GM18520 (cell line): ENCODE measurements at regions not wholly inside any gene's neighbourhood (a gene's known extent, or its start where the extent isn't known, plus 50 kb on each side); places are given as distances from the start of the nearest gene placed in this dataset.
"Not testable (repeated sequence)": the region's sequence is repeated elsewhere in the genome, so short reads cannot be mapped to it uniquely, and the experiment has no call there.

Source experiments
- ATAC-seq: cut with Tn5 transposase; IDR thresholded peaks from one replicate; pipeline ENCODE4 v1.9.1; 2021; ENCODE audit not compliant: unreplicated experiment

DNA sequence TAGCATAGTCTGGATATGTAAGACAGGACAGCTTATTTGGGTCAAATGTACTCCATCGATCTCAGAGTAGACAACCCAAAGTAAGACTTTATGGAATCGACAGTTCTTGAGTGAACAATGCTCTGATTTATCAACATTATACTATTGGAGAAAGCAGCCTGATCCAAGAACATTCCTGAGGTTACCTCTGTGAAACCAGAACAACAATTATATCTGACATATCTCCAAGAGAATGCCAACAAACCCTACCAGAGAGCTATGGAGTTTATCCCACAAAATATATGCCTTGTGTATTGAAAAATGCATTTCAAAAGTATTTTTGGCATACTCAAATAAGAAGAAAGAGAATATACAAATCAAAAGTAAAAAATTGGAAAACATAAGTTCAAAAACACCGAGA, 1985.9 kb downstream of the EFNA5 start:
- ATAC-seq = no peak

DNA sequence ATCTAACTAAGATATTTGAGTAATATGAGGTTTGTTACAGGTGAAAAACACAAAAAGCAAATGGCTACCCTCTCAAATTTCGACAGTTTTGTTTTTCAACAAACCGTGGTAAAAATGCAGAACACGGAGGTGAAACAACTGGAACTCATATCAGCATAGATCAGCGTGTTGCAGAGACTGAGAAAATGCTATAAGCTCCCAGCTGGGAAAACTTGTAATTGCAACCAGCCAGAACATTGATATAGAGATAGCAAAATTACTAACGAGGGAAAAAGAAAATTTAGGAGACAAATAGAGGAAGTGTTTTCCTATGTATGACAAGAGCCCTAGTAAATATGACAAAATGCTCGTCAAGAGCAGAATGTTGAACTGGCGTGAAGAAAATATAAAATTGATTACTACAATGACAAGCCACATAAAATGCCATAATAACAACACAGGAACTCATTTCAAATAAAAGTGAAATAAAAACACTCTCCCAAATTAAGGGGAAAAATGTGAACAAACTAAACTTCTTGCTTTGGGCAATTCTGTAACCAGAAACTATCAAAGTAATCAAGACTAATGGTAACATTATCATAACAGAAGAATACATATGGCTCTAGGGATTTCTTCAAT, 1989.8 kb downstream of the EFNA5 start:
- no peak for ATAC-seq

DNA sequence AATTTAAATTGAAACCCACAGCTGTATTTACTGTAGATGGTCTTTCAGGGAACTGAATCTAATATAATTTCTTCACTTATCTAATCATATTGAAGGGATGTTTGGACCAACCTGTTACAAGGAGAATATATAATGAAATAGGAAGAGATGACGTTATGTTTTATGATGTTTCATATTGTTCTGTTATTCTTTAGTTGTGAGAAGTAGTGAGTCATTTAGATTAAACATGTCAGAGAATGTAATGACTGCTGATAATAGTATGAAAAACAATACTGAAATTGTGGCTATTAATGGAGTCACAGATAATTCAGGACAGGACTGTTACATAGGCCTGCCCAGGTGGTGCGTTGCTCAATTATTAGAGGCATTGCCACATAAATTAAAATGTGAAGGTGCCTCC, 1993.4 kb downstream of the EFNA5 start:
- no peak for ATAC-seq

DNA sequence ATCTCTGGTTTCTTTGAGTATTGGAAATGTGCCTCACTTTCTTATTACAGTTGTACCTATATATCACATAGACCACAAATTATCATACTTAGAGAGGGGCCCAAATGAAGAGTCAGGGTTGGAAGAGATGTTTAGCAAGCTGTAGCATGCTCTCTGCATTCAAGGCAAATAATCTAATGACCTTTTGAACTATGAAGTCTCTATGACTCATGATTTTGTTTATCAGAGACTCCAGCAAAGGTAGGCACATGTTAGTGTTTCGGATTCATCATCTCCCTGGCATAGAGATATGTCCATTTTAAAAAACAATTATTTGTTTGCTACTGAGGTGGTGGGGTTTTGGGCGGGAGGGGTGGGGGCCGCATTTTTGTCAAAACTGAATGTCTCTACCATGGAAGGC, 2000.1 kb downstream of the EFNA5 start:
- ATAC-seq = no peak

DNA sequence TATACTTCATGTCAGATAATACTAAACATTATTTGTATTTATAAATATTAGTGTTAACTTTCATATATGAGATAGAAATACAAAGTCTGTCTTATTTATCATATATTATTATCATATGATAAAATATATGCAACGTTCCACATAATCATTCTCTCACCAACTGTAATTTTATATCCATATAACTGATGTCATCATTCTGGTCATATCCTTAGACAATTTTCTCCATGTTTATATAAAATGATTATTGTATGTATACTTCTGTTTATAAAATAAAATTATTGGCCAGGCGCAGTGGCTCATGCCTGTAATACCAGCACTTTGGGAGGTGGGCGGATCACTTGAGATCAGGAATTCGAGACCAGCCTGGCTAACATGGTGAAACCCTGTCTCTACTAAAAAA, 2007.1 kb downstream of the EFNA5 start:
- ATAC-seq = no peak

DNA sequence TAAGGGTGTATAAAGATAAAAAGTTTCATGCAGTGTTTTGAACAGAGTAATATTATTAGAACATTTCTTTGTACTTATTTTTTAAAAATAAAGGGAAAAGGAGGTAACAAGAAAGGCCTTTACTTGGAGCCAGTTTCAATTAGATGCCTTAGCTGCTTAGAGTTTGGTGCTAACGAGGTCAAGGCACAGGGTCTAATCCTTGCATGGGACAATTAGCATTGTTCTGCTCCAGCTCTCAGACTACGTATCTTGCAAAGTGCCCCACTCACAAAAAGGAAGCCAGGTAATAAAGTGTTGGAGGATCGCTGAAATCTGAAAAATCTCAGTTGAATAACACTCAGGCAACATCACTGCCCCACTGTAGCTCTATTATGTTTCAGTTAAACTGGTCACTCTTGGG, 2011.3 kb downstream of the EFNA5 start:
- ATAC-seq = no peak

DNA sequence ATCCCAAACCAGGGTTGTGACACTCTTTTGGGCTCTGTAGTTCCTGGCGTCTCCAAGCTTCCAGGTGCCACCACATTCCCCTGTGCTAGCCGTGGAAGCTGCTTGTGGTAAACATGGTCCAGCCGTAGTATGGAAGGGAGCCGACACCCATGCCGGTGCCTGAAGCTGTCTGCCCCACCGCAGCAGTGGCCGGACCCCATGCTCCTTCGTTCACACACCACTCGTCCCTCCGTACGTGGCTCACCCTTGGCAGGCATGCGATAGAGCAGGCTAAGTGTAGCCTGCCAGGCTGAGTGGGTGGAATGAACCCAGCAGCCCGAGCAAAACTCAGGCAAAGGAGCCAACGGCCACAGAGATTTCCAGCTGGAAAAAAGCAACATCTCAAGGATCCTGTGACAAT, 2030.4 kb downstream of the EFNA5 start:
- ATAC-seq = no peak

DNA sequence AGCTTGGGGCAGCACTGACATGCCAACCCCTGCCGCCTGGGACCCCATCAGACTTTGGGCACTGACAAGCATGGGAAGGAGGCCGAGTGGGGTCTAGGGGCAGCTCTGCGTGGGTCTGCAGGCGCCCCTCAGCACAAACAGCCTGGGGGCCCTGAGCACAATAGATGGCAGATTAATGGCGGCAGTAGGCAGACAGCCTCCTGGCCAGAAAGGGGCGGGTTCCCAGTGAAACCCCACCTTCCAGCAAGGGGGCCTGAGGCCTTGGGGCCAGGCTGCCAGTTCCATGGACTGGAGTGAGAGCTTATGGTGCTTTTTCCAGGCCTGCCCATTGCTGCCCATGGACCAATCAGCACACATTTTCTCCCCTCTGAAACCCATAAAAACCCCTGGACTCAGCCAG, 2031.2 kb downstream of the EFNA5 start:
- no peak for ATAC-seq

DNA sequence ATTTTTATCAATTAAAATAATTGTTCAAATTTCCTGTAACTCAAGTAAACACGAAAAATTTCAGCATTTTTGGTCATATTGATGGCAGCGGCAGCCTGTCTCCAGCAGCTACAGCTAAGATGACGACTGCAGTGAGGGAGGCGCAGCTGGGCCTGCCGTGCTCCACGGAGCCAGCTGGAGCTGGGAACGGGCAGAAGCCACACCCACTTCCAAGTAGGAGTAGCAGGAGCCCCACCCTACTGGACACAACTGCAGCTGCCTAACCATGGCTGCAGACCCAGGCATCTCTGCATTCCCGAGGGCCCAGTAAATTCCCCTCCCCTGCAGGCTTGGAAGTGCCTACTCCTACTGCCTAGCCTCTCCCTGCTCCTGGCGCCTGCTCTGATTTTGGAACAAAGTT, 2031.7 kb downstream of the EFNA5 start:
- no peak for ATAC-seq

DNA sequence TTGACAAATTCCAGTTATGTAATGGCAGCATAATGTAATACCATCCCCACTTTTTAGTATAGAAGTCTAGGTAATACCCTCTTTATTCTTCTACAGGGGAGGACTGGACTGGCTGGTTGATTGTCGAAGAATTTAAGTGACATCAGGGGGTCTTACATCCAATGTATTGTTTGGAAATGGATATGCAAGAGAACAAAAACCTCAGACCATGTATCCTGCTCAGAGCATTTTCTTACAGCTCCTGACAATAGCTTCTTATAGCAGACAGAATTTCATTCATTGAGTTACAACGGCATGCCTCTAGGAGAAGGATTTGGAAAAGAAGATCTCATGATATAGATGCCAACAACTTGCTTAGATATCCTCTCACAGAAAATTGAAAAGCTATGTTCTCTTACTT, 2032.3 kb downstream of the EFNA5 start:
- no peak for ATAC-seq

DNA sequence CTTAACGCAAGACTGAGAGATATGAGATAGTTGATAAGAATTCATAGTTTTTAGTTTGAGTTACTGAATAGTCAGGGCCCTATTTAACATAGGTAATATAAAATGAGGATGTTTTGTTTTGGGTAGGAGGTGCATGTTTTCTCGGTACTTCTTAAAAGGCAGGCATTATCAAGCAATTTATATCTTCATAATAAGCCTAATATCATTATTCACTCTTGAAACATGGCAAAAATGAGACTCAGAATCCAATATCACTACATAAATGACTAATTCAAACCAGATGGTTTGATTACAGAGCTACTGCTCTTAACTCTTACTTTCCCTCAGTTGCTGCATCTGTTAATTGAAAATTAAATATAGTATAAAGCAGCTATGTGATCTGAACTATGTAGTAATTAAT, 2038.7 kb downstream of the EFNA5 start:
- no peak for ATAC-seq

DNA sequence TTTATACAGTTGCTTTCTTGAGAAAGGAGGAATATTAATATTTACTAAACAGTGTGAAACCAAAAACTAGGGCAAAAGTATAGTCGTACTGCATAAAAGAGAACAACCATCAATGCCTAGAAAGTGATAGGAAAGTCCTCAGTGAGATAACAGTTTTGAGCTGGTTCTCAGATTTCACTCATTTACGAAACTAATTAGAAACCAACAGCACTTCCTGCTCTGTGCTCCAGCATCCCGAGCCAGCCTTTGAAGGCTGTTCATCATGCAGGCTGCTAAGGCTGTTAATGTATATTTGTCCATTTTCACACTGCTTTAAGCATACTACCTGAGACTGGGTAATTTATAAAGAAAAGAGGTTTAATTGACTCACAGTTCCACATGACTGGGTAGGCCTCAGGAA, 2039.9 kb downstream of the EFNA5 start:
- no peak for ATAC-seq

DNA sequence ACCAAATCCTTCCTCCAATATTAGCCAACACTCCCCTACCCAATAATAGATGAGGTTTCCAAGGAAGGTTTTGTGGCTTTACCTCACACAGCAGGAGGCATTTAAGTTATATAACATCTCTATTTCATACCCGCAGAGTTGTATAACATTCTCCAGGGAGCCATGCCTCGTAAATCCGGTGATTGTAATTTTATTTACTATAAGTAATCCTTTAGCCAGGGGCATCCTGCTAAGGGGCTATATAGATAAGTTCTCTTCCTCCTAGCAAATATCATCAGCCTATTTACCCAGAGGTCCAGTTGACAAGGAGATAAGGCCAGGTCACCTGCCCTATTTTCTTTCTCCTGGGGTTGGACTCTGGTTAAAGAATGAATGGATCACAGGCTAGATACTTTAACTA, 2051.0 kb downstream of the EFNA5 start:
- no peak for ATAC-seq

DNA sequence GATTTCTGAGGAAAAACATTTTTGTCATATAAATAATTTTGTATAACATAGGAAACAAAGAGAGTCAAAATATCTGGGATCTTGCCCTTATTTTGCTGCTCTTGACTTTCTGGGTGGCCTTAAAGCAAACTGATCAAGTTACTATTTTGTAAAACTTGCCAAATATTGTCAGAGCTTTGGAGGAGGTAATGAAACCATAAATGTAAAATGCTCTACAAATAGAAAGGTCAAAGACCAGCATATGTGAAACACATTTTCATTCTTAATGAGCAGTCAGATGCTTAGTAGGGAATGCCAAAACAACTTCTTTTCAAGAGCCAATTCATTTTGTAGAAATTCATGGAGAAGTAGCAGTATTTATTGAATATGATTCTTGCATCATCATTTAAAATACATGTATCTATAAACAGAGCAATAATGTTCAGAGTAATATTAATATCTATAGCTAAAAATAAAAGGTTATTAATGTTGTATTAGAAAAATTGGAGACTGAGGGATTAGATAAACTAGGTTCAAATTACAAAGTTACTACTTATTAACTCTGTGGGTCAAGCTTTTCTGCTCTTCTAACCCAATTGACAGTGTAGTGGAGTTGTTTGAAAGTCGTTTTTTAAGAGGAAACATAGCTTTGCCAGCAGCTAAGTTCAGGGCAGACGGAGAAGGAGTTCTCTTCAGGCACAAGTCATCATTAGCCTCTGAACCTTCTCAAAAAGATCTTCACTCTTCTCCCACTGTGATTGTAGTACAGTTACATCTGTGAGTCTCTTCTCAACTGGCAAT, 2053.1 kb downstream of the EFNA5 start:
- ATAC-seq = no peak

DNA sequence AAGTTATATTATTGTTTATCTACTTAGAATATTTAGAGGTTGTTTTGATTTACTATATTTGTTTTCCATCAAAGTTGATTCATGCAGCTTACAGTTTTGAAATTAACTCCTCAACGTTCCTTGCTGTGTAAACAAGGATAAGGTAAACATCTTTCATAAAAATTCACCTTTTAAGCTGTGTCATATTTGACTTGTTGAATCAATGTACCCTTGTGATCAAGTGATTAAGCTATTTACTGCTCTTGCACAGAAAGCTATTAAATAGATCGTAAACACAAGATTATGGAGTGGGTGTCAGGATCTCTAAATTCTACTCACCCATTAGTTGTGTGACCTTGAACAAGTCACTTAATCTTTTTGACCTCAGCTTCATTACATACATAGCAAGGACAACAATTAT, 2054.0 kb upstream of the NUDT12 start:
- no peak for ATAC-seq

DNA sequence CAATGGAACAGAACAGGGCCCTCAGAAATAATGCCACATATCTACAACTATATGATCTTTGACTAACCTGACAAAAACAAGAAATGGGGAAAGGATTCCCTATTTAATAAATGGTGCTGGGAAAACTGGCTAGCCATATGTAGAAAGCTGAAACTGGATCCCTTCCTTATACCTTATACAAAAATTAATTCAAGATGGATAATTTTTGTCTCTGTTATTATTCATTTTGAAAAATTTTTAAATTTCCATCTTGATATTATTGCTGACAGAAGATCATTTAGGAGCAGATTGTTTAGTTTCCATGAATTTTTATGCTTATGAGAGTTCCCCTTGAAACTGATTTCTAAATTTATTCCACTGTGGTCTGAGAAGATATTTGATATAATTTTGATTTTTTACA, 2039.8 kb upstream of the NUDT12 start:
- ATAC-seq = not testable (repeated sequence)

DNA sequence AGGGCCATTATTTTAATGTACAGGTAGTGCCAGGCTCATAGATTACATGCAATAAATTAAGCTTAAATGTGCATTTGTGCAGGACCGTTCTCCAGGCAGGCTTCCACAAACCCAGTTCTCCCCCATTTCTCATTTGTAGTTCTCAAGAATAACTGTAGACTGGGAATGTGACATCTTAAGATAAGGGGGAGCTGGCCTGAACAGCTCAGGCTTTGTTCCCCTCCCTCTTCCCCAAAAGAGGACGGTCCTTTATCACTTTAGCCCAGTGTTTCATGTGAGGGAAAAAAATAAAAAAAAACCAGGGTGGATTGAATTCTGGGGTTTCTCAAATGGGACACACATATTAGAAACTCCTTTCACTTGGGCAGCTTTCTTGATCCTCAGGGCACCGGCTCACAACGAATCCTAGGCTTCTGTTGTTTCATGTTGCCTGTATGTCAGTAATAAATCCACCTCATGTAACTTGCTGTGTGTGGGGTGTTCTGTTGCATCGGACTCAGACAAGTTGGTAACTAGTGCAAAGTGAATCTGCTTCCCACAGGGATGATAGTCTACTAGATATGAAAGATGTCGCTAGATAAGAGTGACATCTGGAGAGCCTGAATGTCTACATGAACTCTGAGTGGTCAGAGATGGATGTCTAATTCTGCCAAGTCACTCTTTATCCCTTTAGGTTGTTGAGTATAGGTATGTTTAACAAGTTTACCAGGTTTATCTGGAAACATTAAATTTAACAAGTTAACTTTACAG, 2030.6 kb upstream of the NUDT12 start:
- ATAC-seq = no peak

DNA sequence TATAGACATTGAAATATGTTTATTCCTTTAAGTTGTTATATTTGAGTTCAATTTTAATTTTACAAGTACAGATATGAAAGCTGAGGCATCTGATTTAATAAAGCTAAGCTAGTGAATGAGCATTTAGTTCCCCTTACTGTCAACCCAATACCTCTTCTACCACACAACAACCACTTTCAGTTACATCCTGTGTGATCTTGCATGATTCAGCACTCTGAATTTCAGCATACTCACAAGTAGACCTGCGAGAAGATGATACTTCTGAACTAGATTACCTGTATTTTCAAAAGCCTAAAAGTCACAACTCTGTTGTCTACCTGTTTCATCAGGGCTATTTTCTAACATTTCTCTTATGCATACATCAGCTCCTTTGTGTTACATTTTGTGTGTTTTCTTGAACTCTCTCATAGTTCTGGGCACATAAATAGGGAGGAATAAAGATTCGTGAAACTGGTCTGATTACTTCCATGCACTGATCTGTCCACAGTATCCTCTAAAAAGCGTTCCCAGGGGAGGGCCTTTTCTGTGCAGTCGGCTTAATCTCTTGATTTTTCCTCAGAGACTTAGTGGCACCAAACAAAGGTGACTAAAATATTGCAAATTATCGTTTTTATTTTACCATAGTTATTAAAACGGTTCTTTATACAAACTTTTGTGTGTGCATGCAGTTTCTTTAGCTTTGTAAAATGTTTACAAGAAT, 2025.5 kb upstream of the NUDT12 start:
- ATAC-seq = no peak

DNA sequence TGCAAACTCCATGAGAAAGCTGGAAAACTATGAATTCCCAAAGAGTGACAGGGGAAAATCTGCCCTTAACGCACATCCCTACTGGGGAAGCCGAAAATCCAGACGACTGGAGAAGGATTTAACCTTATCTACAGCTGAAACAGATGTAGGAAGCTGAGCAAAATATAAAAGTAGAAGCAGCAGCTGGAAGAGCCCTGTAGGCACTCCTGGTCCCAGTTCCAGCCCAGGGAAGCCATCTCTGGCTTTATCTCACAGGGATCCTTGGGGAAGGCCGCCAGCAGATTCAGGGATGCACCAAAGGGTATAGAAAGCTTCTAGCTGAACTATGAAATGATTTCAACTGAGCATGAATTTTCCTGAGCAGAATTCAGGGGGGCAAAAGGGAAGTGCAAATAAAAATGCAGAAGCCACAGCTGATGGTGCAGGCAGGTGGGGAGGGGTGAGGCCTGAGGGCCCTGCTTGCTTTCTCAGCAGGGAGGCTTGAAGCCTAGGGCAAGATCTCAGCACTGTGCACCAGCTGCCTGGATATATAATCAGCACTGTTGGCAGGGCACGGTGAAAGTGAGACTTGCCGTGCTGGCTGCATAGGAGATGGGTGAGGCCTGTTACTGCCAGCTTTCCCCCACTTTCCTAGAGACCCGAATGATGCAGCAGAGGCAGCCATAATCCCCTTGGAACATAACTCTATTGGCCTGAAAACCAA, 2019.5 kb upstream of the NUDT12 start:
- ATAC-seq = no peak

DNA sequence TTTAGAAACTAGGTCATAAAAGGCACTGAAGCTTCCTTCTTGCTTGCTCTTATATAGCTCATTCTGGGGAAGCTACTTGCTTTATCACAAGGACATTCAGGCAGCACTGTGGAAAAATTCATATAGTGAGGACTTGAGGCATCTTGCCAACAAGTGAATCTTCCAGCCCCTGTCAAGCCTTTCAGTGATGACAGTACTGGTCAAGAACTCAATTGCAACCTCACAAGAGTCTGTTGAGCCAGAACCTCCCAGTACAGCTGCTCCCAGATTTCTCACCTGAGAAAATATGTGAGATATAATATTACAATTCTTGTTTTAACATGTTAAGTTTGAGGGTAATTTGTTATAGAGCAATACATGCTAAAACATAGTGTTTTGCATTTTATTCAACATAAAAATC, 2011.0 kb upstream of the NUDT12 start:
- no peak for ATAC-seq

DNA sequence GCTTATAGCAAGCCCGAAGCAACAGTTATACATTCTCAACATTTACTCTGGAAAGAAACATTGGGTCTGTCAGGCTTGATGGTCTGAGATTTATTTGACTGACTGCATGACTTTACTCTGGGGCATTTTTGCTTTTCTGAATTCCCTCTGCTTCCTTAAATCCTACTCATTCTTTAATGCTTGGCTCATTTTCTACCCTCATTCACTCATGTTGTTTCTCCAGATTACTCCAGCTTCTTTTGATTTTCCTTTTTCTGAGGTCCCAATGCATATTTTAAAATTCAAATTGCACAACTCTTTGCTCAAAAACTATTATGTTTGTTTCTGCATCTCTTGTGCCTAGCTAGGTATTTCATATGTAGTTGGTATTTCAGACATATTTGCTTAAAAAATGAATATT, 2002.9 kb upstream of the NUDT12 start:
- no peak for ATAC-seq
